WTC11 (cell line): ENCODE measurements at regions not wholly inside any gene's neighbourhood (a gene's known extent, or its start where the extent isn't known, plus 50 kb on each side); places are given as distances from the start of the nearest gene placed in this dataset.

Source experiments
- ATAC-seq: fragments of 200-7000 bp; cut with Tn5 transposase; 2 replicates; pipeline ENCODE4 v1.10.0; 2021; ENCODE audit warnings: mild to moderate bottlenecking, moderate library complexity
- CTCF ChIA-PET: fragments of 300-600 bp; sonication (Branson Sonifier 250); formaldehyde crosslinking; loops from one replicate; lab custom pipeline; 2021; ENCODE audit warnings: antibody characterized with exemption; lab: Charles Lee
- POLR2A ChIA-PET: fragments of 350-600 bp; sonication (Branson Sonifier 250); formaldehyde crosslinking; loops from one replicate; lab custom pipeline; 2021; ENCODE audit warnings: antibody characterized with exemption; lab: Charles Lee
- DNase-seq: peaks from one replicate; pipeline ENCODE4 v3.0.0; 2021; ENCODE audit warnings: low spot score
- H3K27ac Mint-ChIP-seq: 2 replicates; pipeline ENCODE4 v1.8.0; 2021; ENCODE audit warnings: mixed read lengths
- H3K27me3 Mint-ChIP-seq: 2 replicates; pipeline ENCODE4 v1.8.0; 2021; ENCODE audit warnings: low read depth, mild to moderate bottlenecking, moderate library complexity, mixed read lengths
- H3K36me3 Mint-ChIP-seq: 2 replicates; pipeline ENCODE4 v1.8.0; 2021; ENCODE audit warnings: mixed read lengths
- H3K4me1 Mint-ChIP-seq: 2 replicates; pipeline ENCODE4 v1.8.0; 2022; ENCODE audit warnings: mixed read lengths
- H3K4me3 Mint-ChIP-seq: 2 replicates; pipeline ENCODE4 v1.8.0; 2021; ENCODE audit warnings: mild to moderate bottlenecking, moderate library complexity, mixed read lengths
- H3K9me3 Mint-ChIP-seq: 2 replicates; pipeline ENCODE4 v1.8.0; 2021; ENCODE audit warnings: mixed read lengths
- AFF4 ChIP-seq: sonication (generic); formaldehyde crosslinking; IDR thresholded peaks from 2 replicates; pipeline ENCODE4 v1.8.1; 2023; ENCODE audit warnings: mild to moderate bottlenecking, missing genetic modification reagents, borderline replicate concordance
- ATF1 ChIP-seq: sonication (generic); formaldehyde crosslinking; IDR thresholded peaks from 2 replicates; pipeline ENCODE4 v1.8.1; 2023; ENCODE audit warnings: mild to moderate bottlenecking, moderate library complexity, missing genetic modification reagents
- ATF3 ChIP-seq: sonication (generic); formaldehyde crosslinking; conservative IDR thresholded peaks from 2 replicates; pipeline ENCODE4 v1.8.1; 2022; ENCODE audit warnings: mild to moderate bottlenecking, missing genetic modification reagents
- ATF6 ChIP-seq: sonication (generic); formaldehyde crosslinking; IDR thresholded peaks from 2 replicates; pipeline ENCODE4 v1.8.1; 2023; ENCODE audit warnings: mild to moderate bottlenecking, missing genetic modification reagents
- CREB1 ChIP-seq: sonication (generic); formaldehyde crosslinking; IDR thresholded peaks from 2 replicates; pipeline ENCODE4 v1.8.0; 2023; ENCODE audit warnings: mild to moderate bottlenecking, missing genetic modification reagents
- CREM ChIP-seq: sonication (generic); formaldehyde crosslinking; IDR thresholded peaks from 2 replicates; pipeline ENCODE4 v1.8.1; 2022; ENCODE audit warnings: mild to moderate bottlenecking, missing genetic modification reagents, moderate library complexity
- ETV6 ChIP-seq: sonication (generic); formaldehyde crosslinking; IDR thresholded peaks from 2 replicates; pipeline ENCODE4 v1.8.1; 2022; ENCODE audit warnings: mild to moderate bottlenecking, missing genetic modification reagents
- FOXK1 ChIP-seq: sonication (generic); formaldehyde crosslinking; IDR thresholded peaks from 2 replicates; pipeline ENCODE4 v1.8.0; 2022; ENCODE audit warnings: mild to moderate bottlenecking, moderate library complexity, missing genetic modification reagents
- GRHL2 ChIP-seq: fragments of 250-450 bp; sonication (Bioruptor Pico); IDR thresholded peaks from 2 replicates; pipeline ENCODE4 v1.8.0; 2022; ENCODE audit warnings: mild to moderate bottlenecking, moderate library complexity; ENCODE audit not compliant: insufficient replicate concordance, severe bottlenecking
- IRF1 ChIP-seq: sonication (generic); formaldehyde crosslinking; IDR thresholded peaks from 2 replicates; pipeline ENCODE4 v1.8.0; 2023; ENCODE audit warnings: missing genetic modification reagents
- JAZF1 ChIP-seq: fragments of 250-450 bp; sonication (Bioruptor Pico); IDR thresholded peaks from 2 replicates; pipeline ENCODE4 v1.9.0; 2021; ENCODE audit warnings: moderate library complexity, mild to moderate bottlenecking, inconsistent platforms
- MLX ChIP-seq: sonication (generic); formaldehyde crosslinking; IDR thresholded peaks from 2 replicates; pipeline ENCODE4 v1.8.1; 2023; ENCODE audit warnings: mild to moderate bottlenecking, missing genetic modification reagents, moderate library complexity
- MXD4 ChIP-seq: fragments of 250-450 bp; sonication (Bioruptor Pico); IDR thresholded peaks from 2 replicates; pipeline ENCODE4 v1.8.0; 2021; ENCODE audit warnings: mild to moderate bottlenecking, moderate library complexity, borderline replicate concordance
- OVOL2 ChIP-seq: fragments of 250-450 bp; sonication (Bioruptor Pico); IDR thresholded peaks from 2 replicates; pipeline ENCODE4 v1.9.0; 2021; ENCODE audit warnings: mild to moderate bottlenecking, borderline replicate concordance
- PRRX2 ChIP-seq: fragments of 250-450 bp; sonication (Bioruptor Pico); IDR thresholded peaks from 2 replicates; pipeline ENCODE4 v1.8.0; 2021; ENCODE audit warnings: mild to moderate bottlenecking
- SMAD4 ChIP-seq: sonication (generic); formaldehyde crosslinking; IDR thresholded peaks from 2 replicates; pipeline ENCODE4 v1.8.0; 2022; ENCODE audit warnings: mild to moderate bottlenecking, missing genetic modification reagents
- TEAD1 ChIP-seq: sonication (generic); formaldehyde crosslinking; IDR thresholded peaks from 2 replicates; pipeline ENCODE4 v1.8.0; 2022; ENCODE audit warnings: mild to moderate bottlenecking, missing genetic modification reagents
- TEAD4 ChIP-seq: sonication (generic); formaldehyde crosslinking; IDR thresholded peaks from 2 replicates; pipeline ENCODE4 v1.8.0; 2022; ENCODE audit warnings: mild to moderate bottlenecking, missing genetic modification reagents
- ZMAT4 ChIP-seq: fragments of 250-450 bp; sonication (Bioruptor Pico); IDR thresholded peaks from 2 replicates; pipeline ENCODE4 v1.9.0; 2021; ENCODE audit warnings: mild to moderate bottlenecking
- ZNF121 ChIP-seq: sonication (generic); formaldehyde crosslinking; IDR thresholded peaks from 2 replicates; pipeline ENCODE4 v1.8.0; 2023; ENCODE audit warnings: missing genetic modification reagents
- ZNF219 ChIP-seq: sonication (generic); formaldehyde crosslinking; IDR thresholded peaks from 2 replicates; pipeline ENCODE4 v1.8.0; 2023; ENCODE audit warnings: missing genetic modification reagents, mild to moderate bottlenecking, borderline replicate concordance
- ZNF281 ChIP-seq: sonication (generic); formaldehyde crosslinking; IDR thresholded peaks from 2 replicates; pipeline ENCODE4 v1.8.0; 2023; ENCODE audit warnings: mild to moderate bottlenecking, missing genetic modification reagents

- no peak for TF ChIP-seq FOXK1 (CRISPR knock-in tag)
- TF ChIP-seq OVOL2 = no peak
- TF ChIP-seq JAZF1 = no peak
- TF ChIP-seq ATF1 (CRISPR knock-in tag) = no peak
- TF ChIP-seq CREB1 (CRISPR knock-in tag) = no peak
- no peak for TF ChIP-seq TEAD1 (CRISPR knock-in tag)
- TF ChIP-seq ZNF281 (CRISPR knock-in tag) = no peak
- no peak for TF ChIP-seq MLX
Observed at GRCh38 chr6:43997345-43997677, 129.9 kb downstream of the MRPL14 start (continued).

GRCh38 chr6:43996618-43997344 is 130.5 kb downstream of the MRPL14 start:
- H3K27me3 Mint-ChIP-seq = peaks cover 6% of the 10 kb centered on the region; the same call in 1 of the 2 replicates
- ATAC-seq = no peak
- no peak overlapping the region for H3K4me3 Mint-ChIP-seq
- ChIA-PET CTCF (interaction anchor here (0.7 to 2.9 kb wide), 4 partner anchors 14 to 222 kb away, joined by 3 to 15 read pairs (median 3); no protein-coding TSS in a partner anchor), POLR2A (interaction anchor here (0.7 kb wide), 1 partner anchor 15 kb away, joined by 3 read pairs; no protein-coding TSS in a partner anchor)
- 0 out of 2 replicates have a peak overlapping the region, but pooled peaks have one; percentile 2 for H3K27ac Mint-ChIP-seq
- DNase-seq = no peak
- H3K36me3 Mint-ChIP-seq = peaks cover 7% of the 10 kb centered on the region
- H3K9me3 Mint-ChIP-seq = peaks cover 8% of the 10 kb centered on the region
- H3K4me1 Mint-ChIP-seq = peaks cover 35% of the 10 kb centered on the region
- 0 out of 2 replicates have a peak, but pooled peaks have one; percentile 9 for TF ChIP-seq ATF3
- TF ChIP-seq ZMAT4 = no peak

GRCh38 chr6:43995137-43995536 is 132.1 kb downstream of the MRPL14 start:
- H3K4me3 Mint-ChIP-seq = no peak overlapping the region
- peaks cover 26% of the 10 kb centered on the region for H3K4me1 Mint-ChIP-seq
- peaks cover 7% of the 10 kb centered on the region for H3K36me3 Mint-ChIP-seq
- ChIA-PET CTCF (interaction anchor here (1.1 to 2.0 kb wide), 3 partner anchors 9 to 67 kb away, joined by 3 to 12 read pairs (median 5); no protein-coding TSS in a partner anchor), POLR2A (no interaction called here)
- peaks cover 3% of the 10 kb centered on the region; the same call in 1 of the 2 replicates for H3K27me3 Mint-ChIP-seq
- no peak overlapping the region for H3K27ac Mint-ChIP-seq
- peaks cover 8% of the 10 kb centered on the region for H3K9me3 Mint-ChIP-seq
- no peak for DNase-seq
- ATAC-seq = no peak
- no peak for TF ChIP-seq GRHL2
- TF ChIP-seq PRRX2 (CRISPR knock-in tag) = no peak
- no peak for TF ChIP-seq IRF1
- TF ChIP-seq ZNF219 (CRISPR knock-in tag) = no peak
- TF ChIP-seq CREB1 (CRISPR knock-in tag) = no peak
- no peak for TF ChIP-seq MXD4
- TF ChIP-seq JAZF1 = no peak
- TF ChIP-seq ZNF121 (CRISPR knock-in tag) = no peak
- no peak for TF ChIP-seq SMAD4 (CRISPR knock-in tag)
- TF ChIP-seq AFF4 (CRISPR knock-in tag) = no peak
- TF ChIP-seq CREM = no peak
- no peak for TF ChIP-seq TEAD4
- no peak for TF ChIP-seq MLX
- TF ChIP-seq ATF6 (CRISPR knock-in tag) = no peak
- TF ChIP-seq ETV6 = no peak
